WTC11 (cell line): ENCODE measurements at regions not wholly inside any gene's neighbourhood (a gene's known extent, or its start where the extent isn't known, plus 50 kb on each side); places are given as distances from the start of the nearest gene placed in this dataset.

ENCODE experiments used
- ATAC-seq: fragments of 200-7000 bp; cut with Tn5 transposase; 2 replicates; pipeline ENCODE4 v1.10.0; 2021; ENCODE audit warnings: mild to moderate bottlenecking, moderate library complexity
- CTCF ChIA-PET: fragments of 300-600 bp; sonication (Branson Sonifier 250); formaldehyde crosslinking; loops from one replicate; lab custom pipeline; 2021; ENCODE audit warnings: antibody characterized with exemption; lab: Charles Lee
- POLR2A ChIA-PET: fragments of 350-600 bp; sonication (Branson Sonifier 250); formaldehyde crosslinking; loops from one replicate; lab custom pipeline; 2021; ENCODE audit warnings: antibody characterized with exemption; lab: Charles Lee
- DNase-seq: peaks from one replicate; pipeline ENCODE4 v3.0.0; 2021; ENCODE audit warnings: low spot score
- H3K27ac Mint-ChIP-seq: 2 replicates; pipeline ENCODE4 v1.8.0; 2021; ENCODE audit warnings: mixed read lengths
- H3K27me3 Mint-ChIP-seq: 2 replicates; pipeline ENCODE4 v1.8.0; 2021; ENCODE audit warnings: low read depth, mild to moderate bottlenecking, moderate library complexity, mixed read lengths
- H3K36me3 Mint-ChIP-seq: 2 replicates; pipeline ENCODE4 v1.8.0; 2021; ENCODE audit warnings: mixed read lengths
- H3K4me1 Mint-ChIP-seq: 2 replicates; pipeline ENCODE4 v1.8.0; 2022; ENCODE audit warnings: mixed read lengths
- H3K4me3 Mint-ChIP-seq: 2 replicates; pipeline ENCODE4 v1.8.0; 2021; ENCODE audit warnings: mild to moderate bottlenecking, moderate library complexity, mixed read lengths
- H3K9me3 Mint-ChIP-seq: 2 replicates; pipeline ENCODE4 v1.8.0; 2021; ENCODE audit warnings: mixed read lengths
- AR ChIP-seq: fragments of 250-450 bp; sonication (Bioruptor Pico); IDR thresholded peaks from 2 replicates; pipeline ENCODE4 v1.9.0; 2021; ENCODE audit warnings: mild to moderate bottlenecking
- ATF3 ChIP-seq: sonication (generic); formaldehyde crosslinking; conservative IDR thresholded peaks from 2 replicates; pipeline ENCODE4 v1.8.1; 2022; ENCODE audit warnings: mild to moderate bottlenecking, missing genetic modification reagents
- CREM ChIP-seq: sonication (generic); formaldehyde crosslinking; IDR thresholded peaks from 2 replicates; pipeline ENCODE4 v1.8.1; 2022; ENCODE audit warnings: mild to moderate bottlenecking, missing genetic modification reagents, moderate library complexity
- E2F1 ChIP-seq: sonication (generic); formaldehyde crosslinking; IDR thresholded peaks from 2 replicates; pipeline ENCODE4 v1.8.0; 2022; ENCODE audit warnings: mild to moderate bottlenecking, missing genetic modification reagents
- ELF4 ChIP-seq: sonication (generic); formaldehyde crosslinking; IDR thresholded peaks from 2 replicates; pipeline ENCODE4 v1.8.1; 2022; ENCODE audit warnings: low read depth, mild to moderate bottlenecking, moderate library complexity, missing genetic modification reagents
- ETV6 ChIP-seq: sonication (generic); formaldehyde crosslinking; IDR thresholded peaks from 2 replicates; pipeline ENCODE4 v1.8.1; 2022; ENCODE audit warnings: mild to moderate bottlenecking, missing genetic modification reagents
- HMGA2 ChIP-seq: fragments of 250-450 bp; sonication (Bioruptor Pico); IDR thresholded peaks from 2 replicates; pipeline ENCODE4 v1.4.0; 2021; ENCODE audit warnings: mild to moderate bottlenecking, moderate library complexity
- JAZF1 ChIP-seq: fragments of 250-450 bp; sonication (Bioruptor Pico); IDR thresholded peaks from 2 replicates; pipeline ENCODE4 v1.9.0; 2021; ENCODE audit warnings: moderate library complexity, mild to moderate bottlenecking, inconsistent platforms
- KAT7 ChIP-seq: sonication (generic); formaldehyde crosslinking; IDR thresholded peaks from 2 replicates; pipeline ENCODE4 v1.8.1; 2023; ENCODE audit warnings: missing genetic modification reagents, mild to moderate bottlenecking, borderline replicate concordance
- MAX ChIP-seq: sonication (generic); formaldehyde crosslinking; IDR thresholded peaks from 2 replicates; pipeline ENCODE4 v1.8.0; 2022; ENCODE audit warnings: mild to moderate bottlenecking, missing genetic modification reagents
- MXD4 ChIP-seq: fragments of 250-450 bp; sonication (Bioruptor Pico); IDR thresholded peaks from 2 replicates; pipeline ENCODE4 v1.8.0; 2021; ENCODE audit warnings: mild to moderate bottlenecking, moderate library complexity, borderline replicate concordance
- MYBL2 ChIP-seq: sonication (generic); formaldehyde crosslinking; IDR thresholded peaks from 2 replicates; pipeline ENCODE4 v1.8.1; 2023; ENCODE audit warnings: mild to moderate bottlenecking, moderate library complexity, missing genetic modification reagents
- NFATC4 ChIP-seq: fragments of 250-450 bp; sonication (Bioruptor Pico); IDR thresholded peaks from 2 replicates; pipeline ENCODE4 v1.9.0; 2021; ENCODE audit warnings: mild to moderate bottlenecking
- SMAD4 ChIP-seq: sonication (generic); formaldehyde crosslinking; IDR thresholded peaks from 2 replicates; pipeline ENCODE4 v1.8.0; 2022; ENCODE audit warnings: mild to moderate bottlenecking, missing genetic modification reagents
- TEAD1 ChIP-seq: sonication (generic); formaldehyde crosslinking; IDR thresholded peaks from 2 replicates; pipeline ENCODE4 v1.8.0; 2022; ENCODE audit warnings: mild to moderate bottlenecking, missing genetic modification reagents
- TEAD4 ChIP-seq: sonication (generic); formaldehyde crosslinking; IDR thresholded peaks from 2 replicates; pipeline ENCODE4 v1.8.0; 2022; ENCODE audit warnings: mild to moderate bottlenecking, missing genetic modification reagents
- ZNF219 ChIP-seq: sonication (generic); formaldehyde crosslinking; IDR thresholded peaks from 2 replicates; pipeline ENCODE4 v1.8.0; 2023; ENCODE audit warnings: missing genetic modification reagents, mild to moderate bottlenecking, borderline replicate concordance
- ZNF232 ChIP-seq: sonication (generic); formaldehyde crosslinking; IDR thresholded peaks from 2 replicates; pipeline ENCODE4 v1.8.0; 2022; ENCODE audit warnings: mild to moderate bottlenecking, missing genetic modification reagents
- ZNF263 ChIP-seq: sonication (generic); formaldehyde crosslinking; IDR thresholded peaks from 2 replicates; pipeline ENCODE4 v1.8.1; 2022; ENCODE audit warnings: low read depth, mild to moderate bottlenecking, moderate library complexity, missing genetic modification reagents
- ZNF512 ChIP-seq: sonication (generic); formaldehyde crosslinking; IDR thresholded peaks from 2 replicates; pipeline ENCODE4 v1.8.1; 2022; ENCODE audit warnings: missing genetic modification reagents, borderline replicate concordance
- TF ChIP-seq, protein P1 (sequence below): sonication (generic); formaldehyde crosslinking; IDR thresholded peaks from 2 replicates; pipeline ENCODE4 v1.8.1; 2023; ENCODE audit warnings: mild to moderate bottlenecking, moderate library complexity, missing genetic modification reagents
- TF ChIP-seq, protein P2 (sequence below): sonication (generic); formaldehyde crosslinking; IDR thresholded peaks from 2 replicates; pipeline ENCODE4 v1.8.1; 2022; ENCODE audit warnings: low read depth, mild to moderate bottlenecking, moderate library complexity, missing genetic modification reagents, borderline replicate concordance
- TF ChIP-seq, protein P3 (sequence below): sonication (generic); formaldehyde crosslinking; IDR thresholded peaks from 2 replicates; pipeline ENCODE4 v1.8.1; 2023; ENCODE audit warnings: mild to moderate bottlenecking, missing genetic modification reagents
- TF ChIP-seq, protein P4 (sequence below): fragments of 250-450 bp; sonication (Bioruptor Pico); IDR thresholded peaks from 2 replicates; pipeline ENCODE4 v1.9.0; 2021; ENCODE audit warnings: mild to moderate bottlenecking

- ChIA-PET POLR2A (no interaction called here), CTCF (no interaction called here)
- Mint-ChIP-seq H3K4me1 (peaks cover 14% of the 10 kb centered on the region), H3K4me3 (no peak overlapping the region), H3K9me3 (peaks cover 8% of the 10 kb centered on the region), H3K36me3 (no peaks in the 10 kb centered on the region; the same call in 1 of the 2 replicates), H3K27me3 (no peaks in the 10 kb centered on the region), H3K27ac (no peak overlapping the region)
- no peak for ATAC-seq
- TF ChIP-seq, protein P1, sequence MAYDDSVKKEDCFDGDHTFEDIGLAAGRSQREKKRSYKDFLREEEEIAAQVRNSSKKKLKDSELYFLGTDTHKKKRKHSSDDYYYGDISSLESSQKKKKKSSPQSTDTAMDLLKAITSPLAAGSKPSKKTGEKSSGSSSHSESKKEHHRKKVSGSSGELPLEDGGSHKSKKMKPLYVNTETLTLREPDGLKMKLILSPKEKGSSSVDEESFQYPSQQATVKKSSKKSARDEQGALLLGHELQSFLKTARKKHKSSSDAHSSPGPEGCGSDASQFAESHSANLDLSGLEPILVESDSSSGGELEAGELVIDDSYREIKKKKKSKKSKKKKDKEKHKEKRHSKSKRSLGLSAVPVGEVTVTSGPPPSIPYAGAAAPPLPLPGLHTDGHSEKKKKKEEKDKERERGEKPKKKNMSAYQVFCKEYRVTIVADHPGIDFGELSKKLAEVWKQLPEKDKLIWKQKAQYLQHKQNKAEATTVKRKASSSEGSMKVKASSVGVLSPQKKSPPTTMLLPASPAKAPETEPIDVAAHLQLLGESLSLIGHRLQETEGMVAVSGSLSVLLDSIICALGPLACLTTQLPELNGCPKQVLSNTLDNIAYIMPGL (CRISPR knock-in tag): no peak
- no peak for TF ChIP-seq ETV6 (CRISPR knock-in tag)
- no peak for TF ChIP-seq HMGA2 (CRISPR knock-in tag)
- no peak for TF ChIP-seq TEAD1 (CRISPR knock-in tag)
- no peak for TF ChIP-seq ZNF263 (CRISPR knock-in tag)
- no peak for TF ChIP-seq NFATC4 (CRISPR knock-in tag)
- no peak for TF ChIP-seq E2F1
- TF ChIP-seq MYBL2 (CRISPR knock-in tag): no peak
- TF ChIP-seq ZNF232: no peak
- TF ChIP-seq CREM (CRISPR knock-in tag): no peak
- TF ChIP-seq AR (CRISPR knock-in tag): no peak
- no peak for TF ChIP-seq SMAD4 (CRISPR knock-in tag)
- TF ChIP-seq, protein P2, sequence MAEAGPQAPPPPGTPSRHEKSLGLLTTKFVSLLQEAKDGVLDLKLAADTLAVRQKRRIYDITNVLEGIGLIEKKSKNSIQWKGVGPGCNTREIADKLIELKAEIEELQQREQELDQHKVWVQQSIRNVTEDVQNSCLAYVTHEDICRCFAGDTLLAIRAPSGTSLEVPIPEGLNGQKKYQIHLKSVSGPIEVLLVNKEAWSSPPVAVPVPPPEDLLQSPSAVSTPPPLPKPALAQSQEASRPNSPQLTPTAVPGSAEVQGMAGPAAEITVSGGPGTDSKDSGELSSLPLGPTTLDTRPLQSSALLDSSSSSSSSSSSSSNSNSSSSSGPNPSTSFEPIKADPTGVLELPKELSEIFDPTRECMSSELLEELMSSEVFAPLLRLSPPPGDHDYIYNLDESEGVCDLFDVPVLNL: no peak
- no peak for TF ChIP-seq MAX (CRISPR knock-in tag)
- no peak for TF ChIP-seq KAT7 (CRISPR knock-in tag)
- TF ChIP-seq JAZF1 (CRISPR knock-in tag): no peak
- TF ChIP-seq, protein P3, sequence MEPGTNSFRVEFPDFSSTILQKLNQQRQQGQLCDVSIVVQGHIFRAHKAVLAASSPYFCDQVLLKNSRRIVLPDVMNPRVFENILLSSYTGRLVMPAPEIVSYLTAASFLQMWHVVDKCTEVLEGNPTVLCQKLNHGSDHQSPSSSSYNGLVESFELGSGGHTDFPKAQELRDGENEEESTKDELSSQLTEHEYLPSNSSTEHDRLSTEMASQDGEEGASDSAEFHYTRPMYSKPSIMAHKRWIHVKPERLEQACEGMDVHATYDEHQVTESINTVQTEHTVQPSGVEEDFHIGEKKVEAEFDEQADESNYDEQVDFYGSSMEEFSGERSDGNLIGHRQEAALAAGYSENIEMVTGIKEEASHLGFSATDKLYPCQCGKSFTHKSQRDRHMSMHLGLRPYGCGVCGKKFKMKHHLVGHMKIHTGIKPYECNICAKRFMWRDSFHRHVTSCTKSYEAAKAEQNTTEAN (CRISPR knock-in tag): no peak
- no peak for TF ChIP-seq MXD4 (CRISPR knock-in tag)
- DNase-seq: no peak
These were observed 98.1 kb upstream of the GBE1 start for GRCh38 chr3:81859524-81859923.

DNA sequence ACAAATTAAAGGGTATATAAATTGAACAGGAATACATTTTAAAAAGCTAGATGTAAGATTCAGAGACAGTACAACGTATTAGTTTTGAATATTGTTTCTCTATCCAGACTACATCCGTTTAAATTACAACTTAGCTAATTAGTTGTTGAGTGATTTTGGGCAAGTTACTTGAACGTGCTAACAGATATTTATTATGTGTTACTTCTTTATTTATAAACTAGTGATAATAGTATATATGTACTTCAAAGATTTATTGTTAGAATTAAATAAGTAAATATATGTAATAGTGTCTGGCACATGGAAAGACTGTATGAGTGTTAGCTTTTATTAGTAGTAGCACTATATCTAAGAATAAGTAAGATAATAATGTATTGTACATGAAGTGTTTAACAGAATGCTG lies 92.0 kb upstream of the GBE1 start:
- ATAC-seq (no peak), DNase-seq (no peak)
- Mint-ChIP-seq H3K27ac (no peak overlapping the region), H3K36me3 (no peaks in the 10 kb centered on the region; the same call in 1 of the 2 replicates), H3K27me3 (no peaks in the 10 kb centered on the region), H3K9me3 (peaks cover 8% of the 10 kb centered on the region), H3K4me1 (peaks cover 4% of the 10 kb centered on the region), H3K4me3 (no peak overlapping the region)
- POLR2A ChIA-PET: no interaction called here
- CTCF ChIA-PET: no interaction called here
- no peak for TF ChIP-seq ELF4 (CRISPR knock-in tag)
- no peak for TF ChIP-seq ZNF512 (CRISPR knock-in tag)
- no peak for TF ChIP-seq TEAD4 (CRISPR knock-in tag)
- TF ChIP-seq, protein P4, sequence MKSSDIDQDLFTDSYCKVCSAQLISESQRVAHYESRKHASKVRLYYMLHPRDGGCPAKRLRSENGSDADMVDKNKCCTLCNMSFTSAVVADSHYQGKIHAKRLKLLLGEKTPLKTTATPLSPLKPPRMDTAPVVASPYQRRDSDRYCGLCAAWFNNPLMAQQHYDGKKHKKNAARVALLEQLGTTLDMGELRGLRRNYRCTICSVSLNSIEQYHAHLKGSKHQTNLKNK (CRISPR knock-in tag): no peak
- TF ChIP-seq ZNF219: no peak
- TF ChIP-seq, protein P1 (CRISPR knock-in tag): no peak
- TF ChIP-seq ATF3 (CRISPR knock-in tag): no peak
